HepG2 (cell line): ENCODE measurements at regions not wholly inside any gene's neighbourhood (a gene's known extent, or its start where the extent isn't known, plus 50 kb on each side); places are given as distances from the start of the nearest gene placed in this dataset.

Source experiments
- ATAC-seq: fragments of 200-7000 bp; cut with Tn5 transposase; 3 replicates; pipeline ENCODE4 v1.9.1; 2020; ENCODE audit warnings: mild to moderate bottlenecking, moderate library complexity
- BruUV-seq: library from RNA; stranded (reverse); fragments of 400-500 nt; replicated peaks from 2 replicates; lab custom pipeline; 2021; lab: Mats Ljungman, UMichigan
- CTCF ChIA-PET: fragments of 300-600 bp; formaldehyde crosslinking; extraction: SDS; loops from one replicate; lab custom pipeline; 2021; ENCODE audit warnings: low total read pairs, inconsistent platforms, low intra/inter-chr PET ratio; lab: Yijun Ruan, JAX
- POLR2A ChIA-PET: fragments of 350-600 bp; sonication (Branson Sonifier 250); formaldehyde crosslinking; loops from one replicate; lab custom pipeline; 2020; ENCODE audit warnings: antibody characterized with exemption, inconsistent platforms; lab: Yijun Ruan, JAX
- DNase-seq: peaks from one replicate; pipeline ENCODE4 v3.0.0-alpha.2; 2015; ENCODE audit warnings: low spot score
- FAIRE-seq: peaks from 3 replicates; lab custom pipeline; 2011; peaks lifted over from hg19 to GRCh38; lab: Jason Lieb, UNC
- H2AFZ ChIP-seq: one replicate; pipeline ENCODE4 v1.6.1; 2011; ENCODE audit warnings: low read length, inconsistent platforms
- H3K27ac ChIP-seq: fragments of 300-600 bp; 3 replicates; pipeline ENCODE4 v1.8.0; 2011; ENCODE audit warnings: mixed run types, mild to moderate bottlenecking, mixed read lengths, low read length, inconsistent platforms; ENCODE audit not compliant: insufficient read depth; ENCODE audit errors: extremely low read length
- H3K27me3 ChIP-seq, 2 experiments: fragments of 200-600 bp in 1 of 2; 2 replicates in 1 of 2; 3 replicates in 1 of 2; pipeline versions ENCODE4 v1.6.0 to v1.8.0; 2011; ENCODE audit warnings: low read length in 2 of 2, mild to moderate bottlenecking in 2 of 2, moderate library complexity in 2 of 2, inconsistent platforms in 1 of 2; ENCODE audit not compliant: insufficient read depth in 2 of 2, control insufficient read depth in 1 of 2
- H3K36me3 ChIP-seq, 2 experiments: fragments of 200-600 bp in 1 of 2; replicated peaks in 1 of 2; 2 replicates in 1 of 2; 3 replicates in 1 of 2; pipeline versions ENCODE4 v1.5.1 to v1.8.0; 2011; ENCODE audit warnings: low read length in 2 of 2, inconsistent platforms in 1 of 2; ENCODE audit not compliant: insufficient read depth in 2 of 2, control insufficient read depth in 1 of 2
- H3K4me1 ChIP-seq: 2 replicates; pipeline ENCODE4 v1.5.1; 2012; ENCODE audit warnings: low read length, inconsistent platforms; ENCODE audit not compliant: insufficient read depth
- H3K4me2 ChIP-seq: 2 replicates; pipeline ENCODE4 v1.6.0; 2011; ENCODE audit warnings: low read depth, low read length, inconsistent platforms
- H3K4me3 ChIP-seq, 3 experiments: fragments of 200-600 bp in 1 of 3; sonication (generic), shearing (Covaris generic) in 1 of 3; replicated peaks in 1 of 3; 2 replicates each; pipeline ENCODE4 v1.5.1; 2011 to 2016; ENCODE audit warnings: low read length in 3 of 3, inconsistent platforms in 2 of 3, low read depth in 2 of 3, mild to moderate bottlenecking in 2 of 3, control low read depth in 1 of 3, mixed read lengths in 1 of 3; ENCODE audit not compliant: insufficient read depth in 1 of 3
- H3K79me2 ChIP-seq: one replicate; pipeline ENCODE4 v1.6.1; 2011; ENCODE audit warnings: low read length, inconsistent platforms; ENCODE audit not compliant: insufficient read depth
- H3K9ac ChIP-seq: 2 replicates; pipeline ENCODE4 v1.6.0; 2011; ENCODE audit warnings: mild to moderate bottlenecking, low read depth, low read length, inconsistent platforms; ENCODE audit not compliant: insufficient read depth
- H3K9me3 ChIP-seq: 2 replicates; pipeline ENCODE4 v1.5.1; 2012; ENCODE audit warnings: mild to moderate bottlenecking, low read length
- H4K20me1 ChIP-seq: 2 replicates; pipeline ENCODE4 v1.6.0; 2011; ENCODE audit warnings: inconsistent platforms, mild to moderate bottlenecking, low read length, moderate library complexity; ENCODE audit not compliant: insufficient read depth
- ARHGAP35 ChIP-seq: sonication (generic); formaldehyde crosslinking; IDR thresholded peaks from 2 replicates; pipeline ENCODE4 v1.9.0; 2022; ENCODE audit warnings: mild to moderate bottlenecking, inconsistent platforms, moderate library complexity, missing genetic modification reagents, borderline replicate concordance
- ATM ChIP-seq: fragments of 450-650 bp; IDR thresholded peaks from 2 replicates; pipeline ENCODE4 v1.7.1; 2017; ENCODE audit warnings: mild to moderate bottlenecking, borderline replicate concordance
- BCL3 ChIP-seq: sonication (generic); formaldehyde crosslinking; IDR thresholded peaks from 2 replicates; pipeline ENCODE4 v1.5.1; 2020; ENCODE audit warnings: mild to moderate bottlenecking, missing genetic modification reagents, moderate library complexity
- FOXK2 ChIP-seq: fragments of 450-650 bp; IDR thresholded peaks from 2 replicates; pipeline ENCODE4 v1.6.1; 2016
- FOXP1 ChIP-seq, 2 experiments: fragments of 450-650 bp in 1 of 2; IDR thresholded peaks; 2 replicates each; pipeline ENCODE4 v1.6.1; 2017 to 2018; ENCODE audit warnings: antibody characterized with exemption in 1 of 2
- IRF1 ChIP-seq: sonication (generic); formaldehyde crosslinking; IDR thresholded peaks from 2 replicates; pipeline ENCODE4 v1.4.0; 2020; ENCODE audit warnings: low read depth, mild to moderate bottlenecking, missing genetic modification reagents
- NPAS2 ChIP-seq: sonication (generic); formaldehyde crosslinking; IDR thresholded peaks from 2 replicates; pipeline ENCODE4 v1.8.0; 2022; ENCODE audit warnings: mild to moderate bottlenecking, missing genetic modification reagents, borderline replicate concordance
- SUZ12 ChIP-seq: fragments of 150-350 bp; IDR thresholded peaks from 2 replicates; pipeline ENCODE4 v1.6.1; 2014; ENCODE audit warnings: low read depth, low read length
- ZMAT3 ChIP-seq: sonication (generic); formaldehyde crosslinking; conservative IDR thresholded peaks from 2 replicates; pipeline ENCODE4 v1.7.0; 2021; ENCODE audit warnings: missing genetic modification reagents
- ZNF563 ChIP-seq: sonication (generic); formaldehyde crosslinking; IDR thresholded peaks from 2 replicates; pipeline ENCODE4 v1.8.0; 2022; ENCODE audit warnings: mild to moderate bottlenecking, moderate library complexity, missing genetic modification reagents
- ZNF644 ChIP-seq: IDR thresholded peaks from 2 replicates; pipeline ENCODE4 v1.6.1; 2016; ENCODE audit warnings: low read depth
- WGBS: methylation state at CpG from one replicate; pipeline ENCODE4 v1.1.6; 2017; ENCODE audit warnings: low lambda C conversion rate; 5-methylcytosine and 5-hydroxymethylcytosine counted together
- in situ Hi-C: cut with HindIII; loops from 2 replicates; pipeline ENCODE4 v1.10.0; 2017; ENCODE audit warnings: low pct_unique_long_range_greater_than_20kb; ENCODE audit not compliant: extremely low pct_ligation_motif_present
- intact Hi-C: fragments of 100-400 bp; cut with micrococcal nuclease; formaldehyde crosslinking; loops from one replicate; pipeline ENCODE4 v1.10.0; 2022; ENCODE audit not compliant: unreplicated experiment

DNA sequence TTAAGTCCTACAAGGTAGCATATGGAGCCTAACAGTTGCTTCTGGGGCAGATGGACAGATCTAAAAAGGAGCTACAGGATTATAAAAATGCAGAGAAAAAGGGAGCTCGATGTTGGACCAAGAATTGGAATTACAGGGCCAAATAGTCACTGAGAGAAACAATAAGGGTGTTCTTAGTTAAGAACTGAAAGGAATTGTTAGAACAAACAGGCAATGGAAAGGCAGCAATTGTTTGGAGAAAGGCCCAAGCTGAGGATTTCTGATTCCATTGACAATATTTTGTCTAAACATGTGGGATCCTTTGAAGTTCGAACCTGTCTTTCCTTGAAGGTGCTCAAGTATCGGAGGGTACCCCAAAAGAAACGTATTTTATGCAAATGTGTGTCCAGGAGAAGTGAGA is 513.6 kb upstream of the CDH8 start:
- FAIRE-seq: no peak

More for the DNA sequence above, 513.6 kb upstream of the CDH8 start:
- no peaks in the 10 kb centered on the region for H3K27me3 ChIP-seq
- no peaks in the 10 kb centered on the region for H3K36me3 ChIP-seq
- H3K9me3 ChIP-seq: peaks cover 73% of the 10 kb centered on the region
- DNase-seq (no peak), ATAC-seq (no peak)
- no peak overlapping the region for H2AFZ ChIP-seq
- H3K79me2 ChIP-seq: no peaks in the 10 kb centered on the region
- ChIA-PET POLR2A (no interaction called here), CTCF (no interaction called here)
- no peak for TF ChIP-seq BCL3 (CRISPR knock-in tag)
- no peak for TF ChIP-seq ZMAT3 (CRISPR knock-in tag)
- no peak for TF ChIP-seq FOXK2
- no peak for TF ChIP-seq FOXP1 (IDR thresholded peaks at IDR 0.05)
- no peak for TF ChIP-seq FOXP1 (CRISPR knock-in tag; IDR thresholded peaks at IDR 0.05)
- no peak for TF ChIP-seq ZNF563 (CRISPR knock-in tag)
- no peak for TF ChIP-seq SUZ12
- no peak for TF ChIP-seq ATM
- TF ChIP-seq ARHGAP35 (CRISPR knock-in tag): no peak
- TF ChIP-seq IRF1: no peak
- no peak for TF ChIP-seq ZNF644 (CRISPR knock-in tag)
- TF ChIP-seq NPAS2: no peak
- no TSS peak for BruUV-seq
- 1% methylated on average over 4 of the region's 4 CpGs for WGBS
- H3K4me2 ChIP-seq: no peak overlapping the region
- H3K4me1 ChIP-seq: no peaks in the 10 kb centered on the region
- no peak overlapping the region for H3K27ac ChIP-seq
- H4K20me1 ChIP-seq: no peaks in the 10 kb centered on the region
- H3K4me3 ChIP-seq: no peak overlapping the region
- no peak overlapping the region for H3K9ac ChIP-seq
- intact Hi-C loops: no loop called here
- in situ Hi-C loops: no loop called here
